DND-41 (cell line): ENCODE measurements at regions not wholly inside any gene's neighbourhood (a gene's known extent, or its start where the extent isn't known, plus 50 kb on each side); places are given as distances from the start of the nearest gene placed in this dataset.
A peak's percentile ranks its signal among the peaks of the same experiment; 100 is the strongest.
"Not testable (repeated sequence)": the region's sequence is repeated elsewhere in the genome, so short reads cannot be mapped to it uniquely, and the experiment has no call there.

Experiments used
- ATAC-seq: fragments of 200-7000 bp; cut with Tn5 transposase; 3 replicates; pipeline ENCODE4 v1.9.1; 2021; ENCODE audit warnings: low read depth; ENCODE audit not compliant: insufficient read depth
- DNase-seq: peaks from one replicate; pipeline ENCODE4 v3.0.0-alpha.2; 2020
- H2AFZ ChIP-seq: 2 replicates; pipeline ENCODE4 v1.6.0; 2012; ENCODE audit warnings: low read depth, low read length
- H3K27ac ChIP-seq: 2 replicates; pipeline ENCODE4 v1.5.1; 2012; ENCODE audit warnings: low read length, inconsistent platforms
- H3K27me3 ChIP-seq: fragments of 200-600 bp; sonication (generic); 2 replicates; pipeline ENCODE4 v1.6.0; 2012; ENCODE audit warnings: low read length, mild to moderate bottlenecking, inconsistent platforms; ENCODE audit not compliant: insufficient read depth, poor library complexity
- H3K36me3 ChIP-seq: 2 replicates; pipeline ENCODE4 v1.5.1; 2012; ENCODE audit warnings: low read length, inconsistent platforms; ENCODE audit not compliant: insufficient read depth
- H3K4me1 ChIP-seq: 2 replicates; pipeline ENCODE4 v1.5.1; 2012; ENCODE audit warnings: mild to moderate bottlenecking, low read length; ENCODE audit not compliant: insufficient read depth
- H3K4me2 ChIP-seq: 2 replicates; pipeline ENCODE4 v1.6.0; 2012; ENCODE audit warnings: mild to moderate bottlenecking, moderate library complexity, low read length, inconsistent platforms; ENCODE audit not compliant: insufficient read depth
- H3K4me3 ChIP-seq, 2 experiments: fragments of 200-600 bp in 1 of 2; shearing (Covaris generic) in 1 of 2; 2 replicates each; pipeline ENCODE4 v1.5.1; 2012 to 2016; ENCODE audit warnings: inconsistent platforms in 2 of 2, low read length in 2 of 2, mild to moderate bottlenecking in 2 of 2, low read depth in 1 of 2, moderate library complexity in 1 of 2
- H3K79me2 ChIP-seq: 2 replicates; pipeline ENCODE4 v1.6.0; 2012; ENCODE audit warnings: low read length, inconsistent platforms; ENCODE audit not compliant: insufficient read depth
- H3K9ac ChIP-seq: 2 replicates; pipeline ENCODE4 v1.6.0; 2012; ENCODE audit warnings: low read depth, mild to moderate bottlenecking, inconsistent platforms, low read length, moderate library complexity
- H3K9me3 ChIP-seq: 2 replicates; pipeline ENCODE4 v1.5.1; 2012; ENCODE audit warnings: low read length, moderate library complexity, mild to moderate bottlenecking, inconsistent platforms; ENCODE audit not compliant: insufficient read depth, severe bottlenecking
- H4K20me1 ChIP-seq: 2 replicates; pipeline ENCODE4 v1.6.0; 2012; ENCODE audit warnings: low read length; ENCODE audit not compliant: insufficient read depth

GRCh38 chrY:18393633-18394032 is 152.9 kb upstream of the HSFY1 start:
- H3K9me3 ChIP-seq, H3K36me3 ChIP-seq, H3K9ac ChIP-seq, DNase-seq, H3K79me2 ChIP-seq, H3K27me3 ChIP-seq, H2AFZ ChIP-seq, H3K4me2 ChIP-seq, H3K4me1 ChIP-seq, H3K27ac ChIP-seq, H4K20me1 ChIP-seq, H3K4me3 ChIP-seq: not testable (repeated sequence)
- ATAC-seq: peak; percentile 73

- H3K4me2 ChIP-seq, H3K4me1 ChIP-seq, H2AFZ ChIP-seq, H3K9me3 ChIP-seq, DNase-seq, H4K20me1 ChIP-seq, ATAC-seq, H3K36me3 ChIP-seq, H3K79me2 ChIP-seq, H3K27me3 ChIP-seq, H3K4me3 ChIP-seq, H3K9ac ChIP-seq, H3K27ac ChIP-seq: not testable (repeated sequence)
These were observed 125.7 kb upstream of the HSFY1 start for GRCh38 chrY:18420846-18421245.

- not testable (repeated sequence) for H2AFZ ChIP-seq, H4K20me1 ChIP-seq, DNase-seq, H3K4me3 ChIP-seq, H3K27ac ChIP-seq, H3K36me3 ChIP-seq, H3K27me3 ChIP-seq, H3K9ac ChIP-seq, H3K79me2 ChIP-seq, H3K9me3 ChIP-seq, H3K4me1 ChIP-seq, H3K4me2 ChIP-seq
- ATAC-seq: peak; percentile 82
These were observed 125.1 kb upstream of the HSFY1 start for GRCh38 chrY:18421457-18421856.

GRCh38 chrY:18423970-18424608 is 122.4 kb upstream of the HSFY1 start:
- not testable (repeated sequence) for H3K4me1 ChIP-seq, H3K4me3 ChIP-seq, DNase-seq, H3K9me3 ChIP-seq, H3K9ac ChIP-seq, H3K36me3 ChIP-seq, H3K4me2 ChIP-seq, H2AFZ ChIP-seq, H3K27ac ChIP-seq, H3K27me3 ChIP-seq, H3K79me2 ChIP-seq, H4K20me1 ChIP-seq
- peak; percentile 67 for ATAC-seq

GRCh38 chrY:18433540-18433939 is 113.0 kb upstream of the HSFY1 start:
- not testable (repeated sequence) for H3K79me2 ChIP-seq, ATAC-seq, H3K36me3 ChIP-seq, H2AFZ ChIP-seq, H3K4me1 ChIP-seq, H3K27me3 ChIP-seq, H3K4me2 ChIP-seq, H3K4me3 ChIP-seq, H4K20me1 ChIP-seq, H3K9ac ChIP-seq, H3K27ac ChIP-seq, DNase-seq, H3K9me3 ChIP-seq

GRCh38 chrY:18445853-18446252 is 100.7 kb upstream of the HSFY1 start:
- H3K9ac ChIP-seq, H3K36me3 ChIP-seq, DNase-seq, H3K4me2 ChIP-seq, H4K20me1 ChIP-seq, H3K4me1 ChIP-seq, H3K27me3 ChIP-seq, H2AFZ ChIP-seq, H3K4me3 ChIP-seq, H3K79me2 ChIP-seq, H3K9me3 ChIP-seq, H3K27ac ChIP-seq: not testable (repeated sequence)
- ATAC-seq: peak; percentile 91

GRCh38 chrY:18452815-18453214 is 93.7 kb upstream of the HSFY1 start:
- ATAC-seq, DNase-seq, H3K9ac ChIP-seq, H2AFZ ChIP-seq, H3K79me2 ChIP-seq, H3K36me3 ChIP-seq, H4K20me1 ChIP-seq, H3K4me1 ChIP-seq, H3K27me3 ChIP-seq, H3K4me3 ChIP-seq, H3K4me2 ChIP-seq, H3K9me3 ChIP-seq, H3K27ac ChIP-seq: not testable (repeated sequence)

- not testable (repeated sequence) for H3K4me3 ChIP-seq
- ATAC-seq: peak; percentile 53; the same call in 1 of the 3 replicates
These were observed 87.4 kb upstream of the HSFY1 start for GRCh38 chrY:18459136-18459535.

More at GRCh38 chrY:18459136-18459535, 87.4 kb upstream of the HSFY1 start:
- not testable (repeated sequence) for H3K4me2 ChIP-seq, H3K4me1 ChIP-seq, H3K36me3 ChIP-seq, H3K9ac ChIP-seq, H2AFZ ChIP-seq, H3K27me3 ChIP-seq, H3K9me3 ChIP-seq, H3K79me2 ChIP-seq, DNase-seq, H3K27ac ChIP-seq, H4K20me1 ChIP-seq
